Activated CD8-positive, alpha-beta memory T cell treated with anti-CD3 and anti-CD28 coated beads for 24 hours (primary cell): ENCODE measurements at regions not wholly inside any gene's neighbourhood (a gene's known extent, or its start where the extent isn't known, plus 50 kb on each side); places are given as distances from the start of the nearest gene placed in this dataset.
"Not testable (repeated sequence)": the region's sequence is repeated elsewhere in the genome, so short reads cannot be mapped to it uniquely, and the experiment has no call there.

Source experiments
- DNase-seq: peaks from one replicate; pipeline ENCODE4 v3.0.0-alpha.2; 2020

GRCh38 chr1:5812295-5812694, 179.9 kb downstream of the NPHP4 start:
- no peak for DNase-seq

- DNase-seq = no peak
These were observed 180.8 kb downstream of the NPHP4 start for GRCh38 chr1:5811419-5811818.

- no peak for DNase-seq
These were observed 181.5 kb downstream of the NPHP4 start for GRCh38 chr1:5810553-5811270.

GRCh38 chr1:5810131-5810530, 182.1 kb downstream of the NPHP4 start:
- DNase-seq = no peak

GRCh38 chr1:5809207-5809788, 182.9 kb downstream of the NPHP4 start:
- DNase-seq = no peak

- no peak for DNase-seq
These were observed 188.4 kb downstream of the NPHP4 start for GRCh38 chr1:5803851-5804250.

- DNase-seq = no peak
These were observed 189.6 kb downstream of the NPHP4 start for GRCh38 chr1:5802606-5803005.

- no peak for DNase-seq
These were observed 193.3 kb downstream of the NPHP4 start for GRCh38 chr1:5798904-5799303.

- no peak for DNase-seq
These were observed 194.0 kb downstream of the NPHP4 start for GRCh38 chr1:5798151-5798730.

GRCh38 chr1:5796028-5796427, 196.2 kb downstream of the NPHP4 start:
- DNase-seq = no peak

GRCh38 chr1:5794279-5794678, 197.9 kb downstream of the NPHP4 start:
- DNase-seq = no peak

GRCh38 chr1:5793516-5793915, 198.7 kb downstream of the NPHP4 start:
- DNase-seq = no peak

- DNase-seq = no peak
These were observed 211.1 kb downstream of the NPHP4 start for GRCh38 chr1:5781079-5781478.

- no peak for DNase-seq
These were observed 211.9 kb downstream of the NPHP4 start for GRCh38 chr1:5780324-5780716.

GRCh38 chr1:5779608-5780323, 212.5 kb downstream of the NPHP4 start:
- DNase-seq = no peak

- DNase-seq = no peak
These were observed 216.1 kb downstream of the NPHP4 start for GRCh38 chr1:5776035-5776550.

- DNase-seq = no peak
These were observed 218.2 kb downstream of the NPHP4 start for GRCh38 chr1:5774019-5774418.

GRCh38 chr1:5771788-5772187, 220.4 kb downstream of the NPHP4 start:
- no peak for DNase-seq

GRCh38 chr1:5770981-5771765, 221.1 kb downstream of the NPHP4 start:
- DNase-seq = no peak

GRCh38 chr1:5769760-5770159, 222.5 kb downstream of the NPHP4 start:
- no peak for DNase-seq

GRCh38 chr1:5769146-5769545, 223.1 kb downstream of the NPHP4 start:
- no peak for DNase-seq

GRCh38 chr1:5768014-5768413, 224.2 kb downstream of the NPHP4 start:
- DNase-seq = no peak

GRCh38 chr1:5766996-5767395, 225.2 kb downstream of the NPHP4 start:
- DNase-seq = not testable (repeated sequence)
